ENCODE measurements at regions not wholly inside any gene's neighbourhood (a gene's known extent, or its start where the extent isn't known, plus 50 kb on each side); places are given as distances from the start of the nearest gene placed in this dataset.

DNA sequence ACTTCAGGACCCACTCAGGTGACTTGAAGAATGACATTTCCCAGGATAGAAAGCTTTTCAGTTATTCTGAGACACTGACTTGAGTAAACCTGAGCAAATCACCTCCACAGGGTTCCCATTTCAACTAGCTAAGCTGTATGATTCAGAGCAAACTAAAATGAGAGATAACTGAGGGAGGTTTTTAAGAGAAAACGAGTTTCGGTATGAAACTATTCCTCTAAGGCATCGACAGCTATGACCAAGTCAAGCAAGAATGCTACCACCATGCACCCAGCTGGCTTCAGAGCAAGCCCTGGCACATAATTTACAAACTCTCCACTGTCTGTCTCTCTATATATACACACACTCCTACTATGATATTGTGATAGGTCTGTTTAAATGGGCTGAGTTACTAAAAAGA lies 75.4 kb downstream of the PERP start:
- DNase-seq (ENCODE audit: low read depth in 1 of 2, low spot score in 2 of 2) = no peak

GRCh38 chr6:138032571-138032970 lies 74.6 kb downstream of the PERP start:
- Histone ChIP-seq H3K27ac (no peak overlapping the region), H3K9me3 (replicated peaks) (no peaks in the 10 kb centered on the region), H3K36me3 (no peaks in the 10 kb centered on the region), H3K4me3 (no peak overlapping the region), H3K27me3 (replicated peaks) (no peaks in the 10 kb centered on the region; the same call in 1 of the 2 replicates), H3K4me1 (replicated peaks) (no peaks in the 10 kb centered on the region)
- DNase-seq (ENCODE audit: low read depth in 1 of 2, low spot score in 2 of 2) = no peak

More for the DNA sequence above, 75.4 kb downstream of the PERP start:
- Histone ChIP-seq H3K36me3 (no peaks in the 10 kb centered on the region), H3K4me1 (replicated peaks) (no peaks in the 10 kb centered on the region), H3K4me3 (no peak overlapping the region), H3K27me3 (replicated peaks) (no peaks in the 10 kb centered on the region; the same call in 1 of the 2 replicates), H3K27ac (no peak overlapping the region), H3K9me3 (replicated peaks) (no peaks in the 10 kb centered on the region)

- no peaks in the 10 kb centered on the region for H3K4me1 ChIP-seq (replicated peaks)
- H3K27ac ChIP-seq = no peak overlapping the region
- H3K27me3 ChIP-seq (replicated peaks) = no peaks in the 10 kb centered on the region; the same call in 1 of the 2 replicates
- H3K9me3 ChIP-seq (replicated peaks) = no peaks in the 10 kb centered on the region
- no peak overlapping the region for H3K4me3 ChIP-seq
- no peaks in the 10 kb centered on the region for H3K36me3 ChIP-seq
- no peak for DNase-seq (ENCODE audit: low read depth in 1 of 2, low spot score in 2 of 2)
These were observed 73.0 kb downstream of the PERP start for GRCh38 chr6:138034229-138034628.

GRCh38 chr6:138035070-138035469 lies 72.1 kb downstream of the PERP start:
- Histone ChIP-seq H3K4me1 (replicated peaks) (no peaks in the 10 kb centered on the region), H3K9me3 (replicated peaks) (no peaks in the 10 kb centered on the region), H3K4me3 (no peak overlapping the region), H3K36me3 (no peaks in the 10 kb centered on the region), H3K27me3 (replicated peaks) (no peaks in the 10 kb centered on the region; the same call in 1 of the 2 replicates), H3K27ac (no peak overlapping the region)
- DNase-seq (ENCODE audit: low read depth in 1 of 2, low spot score in 2 of 2) = no peak

DNA sequence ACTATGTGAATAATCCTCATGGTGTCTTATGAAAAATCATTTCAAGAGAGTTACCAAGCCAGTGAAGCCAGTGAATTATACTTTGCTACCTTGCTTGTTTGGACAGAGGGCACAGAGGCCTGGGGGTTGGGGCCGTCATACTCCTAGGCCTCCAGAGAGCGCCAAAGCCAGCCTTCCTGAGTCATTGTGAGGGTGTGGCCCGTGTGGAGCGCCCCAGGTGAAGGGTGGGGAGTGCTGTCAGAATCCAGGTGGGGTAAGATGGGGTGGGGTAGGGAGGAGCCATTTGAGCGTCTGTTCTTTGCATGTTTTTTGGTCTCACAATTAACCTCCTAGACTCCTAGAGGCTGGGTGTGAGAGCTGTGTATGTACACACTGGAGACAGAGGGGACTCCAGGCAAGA lies 71.1 kb downstream of the PERP start:
- DNase-seq (ENCODE audit: low read depth in 1 of 2, low spot score in 2 of 2) = no peak
- Histone ChIP-seq H3K4me3 (no peak overlapping the region), H3K9me3 (replicated peaks) (no peaks in the 10 kb centered on the region), H3K27me3 (replicated peaks) (no peaks in the 10 kb centered on the region; the same call in 1 of the 2 replicates), H3K4me1 (replicated peaks) (no peaks in the 10 kb centered on the region), H3K36me3 (no peaks in the 10 kb centered on the region), H3K27ac (no peak overlapping the region)

DNA sequence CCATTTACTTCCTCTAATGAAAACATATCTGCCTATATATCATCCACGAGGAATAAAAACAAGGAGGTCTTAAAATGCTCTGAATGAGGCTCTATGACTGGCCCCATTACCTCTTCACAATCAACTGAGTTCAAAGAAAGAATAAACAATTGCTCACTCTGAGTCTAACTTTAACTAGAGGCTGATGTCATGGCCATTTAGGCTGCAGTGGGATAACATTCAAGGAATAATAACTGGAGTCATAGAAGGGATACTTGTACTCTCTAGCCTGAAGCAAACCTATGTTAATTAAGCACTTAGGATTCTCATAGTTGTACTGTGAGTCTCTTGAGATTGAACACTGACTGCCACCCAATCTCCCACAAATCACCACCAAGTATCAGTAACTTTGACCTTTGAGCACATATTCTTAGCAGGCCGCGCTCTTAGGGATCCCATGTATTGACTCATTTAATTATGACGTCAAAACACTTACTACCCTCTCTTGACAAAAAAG lies 70.2 kb downstream of the PERP start:
- H3K9me3 ChIP-seq (replicated peaks) = no peaks in the 10 kb centered on the region
- H3K27me3 ChIP-seq (replicated peaks) = no peaks in the 10 kb centered on the region; the same call in 1 of the 2 replicates
- no peaks in the 10 kb centered on the region for H3K36me3 ChIP-seq
- no peak for DNase-seq (ENCODE audit: low read depth in 1 of 2, low spot score in 2 of 2)
- H3K27ac ChIP-seq = no peak overlapping the region
- no peak overlapping the region for H3K4me3 ChIP-seq
- no peaks in the 10 kb centered on the region for H3K4me1 ChIP-seq (replicated peaks)

- Histone ChIP-seq H3K4me1 (replicated peaks) (no peaks in the 10 kb centered on the region), H3K27ac (no peak overlapping the region), H3K27me3 (replicated peaks) (no peaks in the 10 kb centered on the region), H3K4me3 (no peak overlapping the region), H3K36me3 (no peaks in the 10 kb centered on the region), H3K9me3 (replicated peaks) (no peaks in the 10 kb centered on the region)
- DNase-seq (ENCODE audit: low read depth in 1 of 2, low spot score in 2 of 2) = no peak
These were observed 68.9 kb downstream of the PERP start for GRCh38 chr6:138038142-138038870.
